Caki2 (cell line): ENCODE measurements at regions not wholly inside any gene's neighbourhood (a gene's known extent, or its start where the extent isn't known, plus 50 kb on each side); places are given as distances from the start of the nearest gene placed in this dataset.
"Not testable (repeated sequence)": the region's sequence is repeated elsewhere in the genome, so short reads cannot be mapped to it uniquely, and the experiment has no call there.

Source experiments
- DNase-seq: peaks from one replicate; pipeline ENCODE4 v3.0.0-alpha.2; 2015; ENCODE audit warnings: low read depth
- in situ Hi-C: cut with HindIII; loops from 2 replicates; pipeline ENCODE4 v1.10.0; 2016; ENCODE audit warnings: low sequenced_read_pairs, low pct_unique_long_range_greater_than_20kb, mixed read lengths

- in situ Hi-C loops = not testable (repeated sequence)
These were observed 144.2 kb upstream of the PRDX4 start for GRCh38 chrX:23523026-23523657.

GRCh38 chrX:23524467-23524866 lies 142.8 kb upstream of the PRDX4 start:
- in situ Hi-C loops = no loop called here
- no peak for DNase-seq

More at GRCh38 chrX:23523026-23523657, 144.2 kb upstream of the PRDX4 start:
- not testable (repeated sequence) for DNase-seq

GRCh38 chrX:23525531-23525930 lies 141.8 kb upstream of the PRDX4 start:
- DNase-seq = no peak
- in situ Hi-C loops = no loop called here

- in situ Hi-C loops = no loop called here
- DNase-seq = no peak
These were observed 126.8 kb upstream of the PRDX4 start for GRCh38 chrX:23540532-23540931.

GRCh38 chrX:23548164-23548563 lies 119.1 kb upstream of the PRDX4 start:
- in situ Hi-C loops = no loop called here
- no peak for DNase-seq

GRCh38 chrX:23552303-23552702 lies 115.0 kb upstream of the PRDX4 start:
- in situ Hi-C loops = no loop called here
- no peak for DNase-seq

- peak; percentile 16 for DNase-seq
- in situ Hi-C loops = no loop called here
These were observed 113.0 kb upstream of the PRDX4 start for GRCh38 chrX:23554304-23554703.

- in situ Hi-C loops = no loop called here
- DNase-seq = no peak
These were observed 110.2 kb upstream of the PRDX4 start for GRCh38 chrX:23557070-23557469.

GRCh38 chrX:23559975-23560374 lies 107.3 kb upstream of the PRDX4 start:
- DNase-seq = no peak
- in situ Hi-C loops = no loop called here

GRCh38 chrX:23570674-23571343 lies 96.5 kb upstream of the PRDX4 start:
- DNase-seq = no peak
- in situ Hi-C loops = no loop called here

GRCh38 chrX:23575281-23575680 lies 92.0 kb upstream of the PRDX4 start:
- in situ Hi-C loops = no loop called here

GRCh38 chrX:23578079-23578478 lies 89.2 kb upstream of the PRDX4 start:
- in situ Hi-C loops = no loop called here
- DNase-seq = no peak

More at GRCh38 chrX:23575281-23575680, 92.0 kb upstream of the PRDX4 start:
- DNase-seq = no peak

GRCh38 chrX:23589496-23589895 lies 77.8 kb upstream of the PRDX4 start:
- in situ Hi-C loops = no loop called here
- no peak for DNase-seq

GRCh38 chrX:23592741-23593140 lies 74.6 kb upstream of the PRDX4 start:
- DNase-seq = no peak
- in situ Hi-C loops = no loop called here

GRCh38 chrX:23598575-23598974 lies 68.7 kb upstream of the PRDX4 start:
- in situ Hi-C loops = no loop called here
- no peak for DNase-seq

- in situ Hi-C loops = no loop called here
- DNase-seq = no peak
These were observed 63.8 kb upstream of the PRDX4 start for GRCh38 chrX:23603501-23603900.

- DNase-seq = no peak
- in situ Hi-C loops = no loop called here
These were observed 56.8 kb upstream of the PRDX4 start for GRCh38 chrX:23610495-23610894.

- no peak for DNase-seq
- in situ Hi-C loops = no loop called here
These were observed 54.4 kb upstream of the PRDX4 start for GRCh38 chrX:23612846-23613245.

GRCh38 chrX:23616361-23616760 lies 50.9 kb upstream of the PRDX4 start:
- peak; percentile 1 for DNase-seq
- in situ Hi-C loops = no loop called here
